Fibroblast of skin of abdomen (primary cell): ENCODE measurements at regions not wholly inside any gene's neighbourhood (a gene's known extent, or its start where the extent isn't known, plus 50 kb on each side); places are given as distances from the start of the nearest gene placed in this dataset.
"Not testable (repeated sequence)": the region's sequence is repeated elsewhere in the genome, so short reads cannot be mapped to it uniquely, and the experiment has no call there.

Experiments
- DNase-seq: peaks from one replicate; pipeline ENCODE4 v3.0.0-alpha.2; 2013

GRCh38 chr16:29198731-29199521 is 207.6 kb downstream of the NPIPB11 start:
- DNase-seq, result no peak

- DNase-seq, result no peak
Observed at GRCh38 chr16:29198231-29198630, 208.3 kb downstream of the NPIPB11 start.

GRCh38 chr16:29197494-29198100 is 208.9 kb downstream of the NPIPB11 start:
- DNase-seq, result not testable (repeated sequence)

GRCh38 chr16:29196746-29197145 is 209.8 kb downstream of the NPIPB11 start:
- not testable (repeated sequence) for DNase-seq

GRCh38 chr16:29195116-29195872 is 210.4 kb downstream of the LAT start:
- peak; percentile 69 for DNase-seq

- DNase-seq, result not testable (repeated sequence)
Observed at GRCh38 chr16:29194185-29194844, 209.5 kb downstream of the LAT start.

GRCh38 chr16:29193634-29194033 is 208.8 kb downstream of the LAT start:
- not testable (repeated sequence) for DNase-seq

- not testable (repeated sequence) for DNase-seq
Observed at GRCh38 chr16:29193248-29193574, 208.4 kb downstream of the LAT start.

GRCh38 chr16:29192329-29193247 is 207.7 kb downstream of the LAT start:
- no peak for DNase-seq

- not testable (repeated sequence) for DNase-seq
Observed at GRCh38 chr16:29191636-29192180, 206.9 kb downstream of the LAT start.

- not testable (repeated sequence) for DNase-seq
Observed at GRCh38 chr16:29190553-29191431, 205.9 kb downstream of the LAT start.

- not testable (repeated sequence) for DNase-seq
Observed at GRCh38 chr16:29188806-29189205, 204.0 kb downstream of the LAT start.

- DNase-seq, result not testable (repeated sequence)
Observed at GRCh38 chr16:29186306-29187220, 201.7 kb downstream of the LAT start.

GRCh38 chr16:29185872-29186271 is 201.0 kb downstream of the LAT start:
- not testable (repeated sequence) for DNase-seq

- DNase-seq, result peak; percentile 9
Observed at GRCh38 chr16:29184738-29185438, 200.0 kb downstream of the LAT start.

- not testable (repeated sequence) for DNase-seq
Observed at GRCh38 chr16:29182940-29183868, 198.4 kb downstream of the LAT start.

- DNase-seq, result no peak
Observed at GRCh38 chr16:29182501-29182900, 197.6 kb downstream of the LAT start.
